Osteoblast (primary cell): ENCODE measurements at regions not wholly inside any gene's neighbourhood (a gene's known extent, or its start where the extent isn't known, plus 50 kb on each side); places are given as distances from the start of the nearest gene placed in this dataset.

Source experiments
- DNase-seq: peaks from one replicate; pipeline ENCODE4 v3.0.0; 2011; ENCODE audit warnings: low spot score, mixed read lengths; ENCODE audit not compliant: insufficient read length; ENCODE audit errors: missing footprints
- H2AFZ ChIP-seq: 2 replicates; pipeline ENCODE4 v1.6.0; 2011; ENCODE audit warnings: mild to moderate bottlenecking, low read length
- H3K27ac ChIP-seq: 2 replicates; pipeline ENCODE4 v1.5.1; 2011; ENCODE audit warnings: mild to moderate bottlenecking, low read depth, low read length, moderate library complexity
- H3K27me3 ChIP-seq: 2 replicates; pipeline ENCODE4 v1.6.0; 2012; ENCODE audit warnings: mild to moderate bottlenecking, control low read depth, inconsistent platforms, low read length, moderate library complexity; ENCODE audit not compliant: insufficient read depth
- H3K36me3 ChIP-seq: 2 replicates; pipeline ENCODE4 v1.5.1; 2011; ENCODE audit warnings: mild to moderate bottlenecking, low read length, control low read depth, moderate library complexity; ENCODE audit not compliant: insufficient read depth
- H3K4me1 ChIP-seq: 2 replicates; pipeline ENCODE4 v1.5.1; 2011; ENCODE audit warnings: mild to moderate bottlenecking, low read length, control low read depth, moderate library complexity; ENCODE audit not compliant: insufficient read depth
- H3K4me2 ChIP-seq: 2 replicates; pipeline ENCODE4 v1.6.0; 2011; ENCODE audit warnings: mild to moderate bottlenecking, low read length; ENCODE audit not compliant: insufficient read depth
- H3K4me3 ChIP-seq: fragments of 200-600 bp; sonication (generic); 3 replicates; pipeline ENCODE4 v1.5.1; 2012; ENCODE audit warnings: mild to moderate bottlenecking, low read length, inconsistent platforms; ENCODE audit not compliant: insufficient read depth
- H3K79me2 ChIP-seq: 2 replicates; pipeline ENCODE4 v1.6.0; 2012; ENCODE audit warnings: mild to moderate bottlenecking, low read length, control low read depth, inconsistent platforms; ENCODE audit not compliant: insufficient read depth
- H3K9me3 ChIP-seq: 2 replicates; pipeline ENCODE4 v1.5.1; 2011; ENCODE audit warnings: low read depth, low read length, control low read depth
- H4K20me1 ChIP-seq: 2 replicates; pipeline ENCODE4 v1.6.0; 2012; ENCODE audit warnings: mild to moderate bottlenecking, low read length, control low read depth; ENCODE audit not compliant: insufficient read depth
- TF ChIP-seq, protein P1 (sequence below): IDR thresholded peaks from 2 replicates; pipeline ENCODE4 v1.5.1; 2011; ENCODE audit warnings: mild to moderate bottlenecking, low read depth, low read length, moderate library complexity; ENCODE audit errors: extremely low read depth

DNA sequence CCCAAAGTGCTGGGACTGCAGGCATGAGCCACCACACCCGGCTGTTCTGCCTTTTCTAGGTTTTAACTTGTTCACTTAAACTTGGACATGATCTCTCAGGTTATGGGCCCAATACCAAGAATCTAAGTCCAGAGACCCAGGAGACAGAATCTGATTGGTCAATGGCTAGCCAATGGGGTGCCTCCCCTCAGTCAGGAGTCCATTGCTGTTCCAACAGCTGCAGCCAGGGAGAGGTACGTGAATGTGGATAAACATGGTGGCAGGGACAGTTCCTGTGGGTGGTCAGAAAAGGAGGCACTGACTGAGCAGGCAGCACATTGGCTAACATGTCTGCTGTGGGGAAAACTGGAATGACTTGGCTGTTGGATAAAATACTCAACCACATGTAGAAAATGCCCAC lies 140.3 kb downstream of the RPLP1 start:
- Histone ChIP-seq H3K4me3 (no peak overlapping the region), H3K27me3 (peaks cover 36% of the 10 kb centered on the region), H4K20me1 (no peaks in the 10 kb centered on the region), H3K4me2 (no peak overlapping the region), H3K27ac (no peak overlapping the region), H2AFZ (no peak overlapping the region), H3K79me2 (no peaks in the 10 kb centered on the region), H3K9me3 (no peaks in the 10 kb centered on the region), H3K4me1 (peaks cover 13% of the 10 kb centered on the region), H3K36me3 (no peaks in the 10 kb centered on the region)
- DNase-seq: no peak
- TF ChIP-seq, protein P1, sequence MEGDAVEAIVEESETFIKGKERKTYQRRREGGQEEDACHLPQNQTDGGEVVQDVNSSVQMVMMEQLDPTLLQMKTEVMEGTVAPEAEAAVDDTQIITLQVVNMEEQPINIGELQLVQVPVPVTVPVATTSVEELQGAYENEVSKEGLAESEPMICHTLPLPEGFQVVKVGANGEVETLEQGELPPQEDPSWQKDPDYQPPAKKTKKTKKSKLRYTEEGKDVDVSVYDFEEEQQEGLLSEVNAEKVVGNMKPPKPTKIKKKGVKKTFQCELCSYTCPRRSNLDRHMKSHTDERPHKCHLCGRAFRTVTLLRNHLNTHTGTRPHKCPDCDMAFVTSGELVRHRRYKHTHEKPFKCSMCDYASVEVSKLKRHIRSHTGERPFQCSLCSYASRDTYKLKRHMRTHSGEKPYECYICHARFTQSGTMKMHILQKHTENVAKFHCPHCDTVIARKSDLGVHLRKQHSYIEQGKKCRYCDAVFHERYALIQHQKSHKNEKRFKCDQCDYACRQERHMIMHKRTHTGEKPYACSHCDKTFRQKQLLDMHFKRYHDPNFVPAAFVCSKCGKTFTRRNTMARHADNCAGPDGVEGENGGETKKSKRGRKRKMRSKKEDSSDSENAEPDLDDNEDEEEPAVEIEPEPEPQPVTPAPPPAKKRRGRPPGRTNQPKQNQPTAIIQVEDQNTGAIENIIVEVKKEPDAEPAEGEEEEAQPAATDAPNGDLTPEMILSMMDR: no peak

DNA sequence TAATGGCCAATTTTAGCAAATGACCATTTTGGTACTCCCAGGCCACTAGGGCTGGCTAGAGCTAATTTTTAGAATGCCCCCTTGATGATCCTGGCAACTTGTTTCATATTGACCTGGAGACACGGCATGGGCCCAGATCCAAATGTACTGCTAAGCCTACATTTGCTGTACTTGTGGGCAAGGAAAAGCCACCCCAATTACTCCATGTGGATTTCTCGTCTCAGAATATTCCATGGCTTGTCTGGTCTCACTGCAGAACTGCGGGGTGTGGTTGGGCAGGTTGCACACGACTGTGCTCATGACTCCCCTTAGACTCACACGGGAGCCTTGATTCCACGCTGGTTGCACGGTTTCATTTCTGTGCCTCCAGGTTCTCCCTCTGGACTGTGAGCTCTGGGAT lies 140.9 kb downstream of the RPLP1 start:
- Histone ChIP-seq H4K20me1 (no peaks in the 10 kb centered on the region), H3K36me3 (no peaks in the 10 kb centered on the region), H3K4me2 (no peak overlapping the region), H3K9me3 (no peaks in the 10 kb centered on the region), H3K79me2 (no peaks in the 10 kb centered on the region), H3K27ac (no peak overlapping the region), H3K4me1 (peaks cover 13% of the 10 kb centered on the region), H3K4me3 (no peak overlapping the region), H2AFZ (no peak overlapping the region), H3K27me3 (peaks cover 36% of the 10 kb centered on the region)
- no peak for DNase-seq
- TF ChIP-seq, protein P1: no peak

DNA sequence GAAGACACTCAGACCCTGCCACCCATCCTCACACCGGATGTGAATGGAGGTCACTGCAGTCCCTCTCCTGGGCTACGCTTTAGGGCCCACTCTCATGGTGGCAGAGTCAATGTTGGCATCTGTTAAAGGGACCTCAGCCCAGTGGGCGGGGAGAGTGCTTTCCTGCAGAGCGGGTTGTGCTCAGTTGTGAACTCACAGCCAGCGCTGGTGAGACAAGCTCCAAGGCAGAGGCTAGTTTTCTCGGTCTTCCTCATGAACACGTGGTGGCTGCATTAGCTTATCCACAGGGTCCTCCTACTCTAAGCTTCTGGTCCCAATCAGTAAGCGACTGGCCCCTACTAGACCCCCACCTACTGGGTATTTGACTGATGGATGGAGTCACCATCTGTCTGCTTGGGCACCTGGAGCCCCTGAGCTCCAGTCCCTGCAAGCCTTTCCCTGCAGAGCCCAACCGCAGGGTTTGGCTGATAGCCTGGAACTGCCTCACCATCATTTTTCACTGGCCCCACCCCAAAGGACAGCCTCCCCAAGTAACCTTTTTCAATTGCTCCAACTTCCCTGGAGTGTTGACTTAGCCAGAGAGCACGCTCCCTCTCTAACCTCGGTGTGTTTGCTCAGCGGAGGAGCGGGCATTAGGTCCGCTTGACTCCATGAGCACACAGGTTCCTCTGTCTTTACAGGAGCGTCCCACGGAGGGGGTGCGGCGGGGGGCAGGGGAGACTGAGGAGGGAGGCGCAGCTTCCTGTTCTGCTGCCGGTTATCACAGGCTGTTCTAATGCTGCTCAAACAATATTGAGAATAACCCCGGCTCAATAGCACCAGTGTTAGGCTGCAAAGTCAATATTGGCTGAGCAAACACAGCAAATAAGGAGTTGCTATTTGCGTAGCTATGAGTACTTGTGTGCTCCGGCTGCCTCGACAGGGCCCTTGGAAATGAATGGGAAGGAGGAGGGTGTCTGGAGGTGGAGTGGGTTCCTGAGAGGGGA lies 141.7 kb downstream of the RPLP1 start:
- no peaks in the 10 kb centered on the region for H3K9me3 ChIP-seq
- peaks cover 43% of the 10 kb centered on the region for H3K27me3 ChIP-seq
- no peaks in the 10 kb centered on the region for H4K20me1 ChIP-seq
- H3K4me1 ChIP-seq: peaks cover 13% of the 10 kb centered on the region
- H3K27ac ChIP-seq: no peak overlapping the region
- peak overlapping the region; percentile 16 for H3K4me2 ChIP-seq
- TF ChIP-seq, protein P1: no peak
- no peaks in the 10 kb centered on the region for H3K79me2 ChIP-seq
- H3K36me3 ChIP-seq: no peaks in the 10 kb centered on the region
- H3K4me3 ChIP-seq: peak overlapping the region; percentile 32
- DNase-seq: peak; percentile 85
- no peak overlapping the region for H2AFZ ChIP-seq

DNA sequence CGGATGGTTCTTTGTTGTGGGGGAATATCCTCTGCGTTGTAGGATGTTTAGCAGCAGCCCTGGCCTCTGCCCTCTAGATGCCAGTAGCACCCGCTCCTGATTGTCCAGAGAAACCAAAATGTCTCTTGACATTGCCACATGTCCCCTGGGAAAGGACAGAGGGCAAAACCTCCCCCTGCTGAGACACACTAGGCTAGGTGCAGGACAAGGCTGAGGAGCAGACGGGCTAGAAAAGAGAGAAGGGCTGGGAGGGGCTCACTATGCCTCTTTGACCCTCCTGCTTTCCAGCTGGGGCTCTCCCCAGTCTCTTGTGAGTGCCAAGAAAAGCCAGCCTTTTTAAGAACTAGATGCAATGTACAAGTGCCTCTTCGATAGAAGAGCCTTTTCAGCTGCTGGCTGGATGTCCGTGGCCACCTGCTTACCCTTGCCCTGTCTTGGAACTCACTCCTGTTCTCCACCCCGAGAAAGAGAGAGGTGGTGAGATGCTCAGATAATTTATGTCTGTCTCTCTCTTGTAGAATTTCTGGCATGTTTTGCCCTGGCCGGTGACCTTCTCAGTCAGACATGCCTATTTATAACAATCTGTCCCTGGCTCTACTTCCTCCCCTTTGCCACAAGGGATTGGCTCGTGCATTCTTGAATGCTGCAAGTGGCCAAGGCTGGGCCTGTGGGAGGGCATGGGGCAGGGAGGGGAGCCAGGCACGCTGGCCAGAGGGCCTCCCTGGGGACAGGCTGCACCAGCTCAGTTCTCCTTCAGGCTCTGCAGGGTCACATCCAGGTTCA lies 142.6 kb downstream of the RPLP1 start:
- no peak for DNase-seq
- peaks cover 49% of the 10 kb centered on the region for H3K27me3 ChIP-seq

More for the DNA sequence above, 142.6 kb downstream of the RPLP1 start:
- no peaks in the 10 kb centered on the region for H3K9me3 ChIP-seq
- no peaks in the 10 kb centered on the region for H3K79me2 ChIP-seq
- peak overlapping the region; percentile 13 for H3K4me2 ChIP-seq
- TF ChIP-seq, protein P1: no peak
- no peaks in the 10 kb centered on the region for H3K36me3 ChIP-seq
- H4K20me1 ChIP-seq: no peaks in the 10 kb centered on the region
- H3K27ac ChIP-seq: no peak overlapping the region
- H3K4me3 ChIP-seq: no peak overlapping the region
- no peak overlapping the region for H2AFZ ChIP-seq
- peaks cover 13% of the 10 kb centered on the region for H3K4me1 ChIP-seq
